K562 (cell line): ENCODE measurements at regions not wholly inside any gene's neighbourhood (a gene's known extent, or its start where the extent isn't known, plus 50 kb on each side); places are given as distances from the start of the nearest gene placed in this dataset.

ENCODE experiments used
- EZH2 ChIP-seq: IDR thresholded peaks from 2 replicates; pipeline ENCODE4 v1.6.1; 2012; ENCODE audit warnings: low read depth, mild to moderate bottlenecking, inconsistent platforms, low read length, borderline replicate concordance
- PCBP1 ChIP-seq: fragments of 200-400 bp; formaldehyde crosslinking; IDR thresholded peaks from 2 replicates; pipeline ENCODE4 v1.6.1; 2018; ENCODE audit warnings: mild to moderate bottlenecking, low read depth, low read length; ENCODE audit not compliant: poor library complexity, severe bottlenecking
- TAF1 ChIP-seq: IDR thresholded peaks from 2 replicates; pipeline ENCODE4 v1.6.1; 2011; ENCODE audit warnings: mild to moderate bottlenecking, low read length, moderate library complexity; ENCODE audit not compliant: insufficient read depth, control insufficient read depth, severe bottlenecking; ENCODE audit errors: extremely low read depth
- ZNF124 ChIP-seq: sonication (generic); formaldehyde crosslinking; IDR thresholded peaks from 2 replicates; pipeline ENCODE4 v1.8.1; 2022; ENCODE audit warnings: missing genetic modification reagents
- TF ChIP-seq, protein P1 (sequence below), 3 experiments: IDR thresholded peaks in 2 of 3; conservative IDR thresholded peaks in 1 of 3; 2 replicates each; pipeline ENCODE4 v1.5.1; 2011 to 2012; ENCODE audit warnings: low read length in 3 of 3, mild to moderate bottlenecking in 3 of 3, control low read depth in 2 of 3, improper control_type of control experiment in 1 of 3, inconsistent platforms in 1 of 3, low read depth in 1 of 3, mixed read lengths in 1 of 3, moderate library complexity in 1 of 3; ENCODE audit not compliant: insufficient read depth in 2 of 3
- TF ChIP-seq, protein P2 (sequence below): sonication (generic); formaldehyde crosslinking; IDR thresholded peaks from 2 replicates; pipeline ENCODE4 v1.8.0; 2022; ENCODE audit warnings: mild to moderate bottlenecking, missing genetic modification reagents, borderline replicate concordance
- TF ChIP-seq, protein P3 (sequence below): fragments of 250-450 bp; sonication (Bioruptor Pico); IDR thresholded peaks from 2 replicates; pipeline ENCODE4 v1.5.0; 2022; ENCODE audit warnings: mild to moderate bottlenecking

DNA sequence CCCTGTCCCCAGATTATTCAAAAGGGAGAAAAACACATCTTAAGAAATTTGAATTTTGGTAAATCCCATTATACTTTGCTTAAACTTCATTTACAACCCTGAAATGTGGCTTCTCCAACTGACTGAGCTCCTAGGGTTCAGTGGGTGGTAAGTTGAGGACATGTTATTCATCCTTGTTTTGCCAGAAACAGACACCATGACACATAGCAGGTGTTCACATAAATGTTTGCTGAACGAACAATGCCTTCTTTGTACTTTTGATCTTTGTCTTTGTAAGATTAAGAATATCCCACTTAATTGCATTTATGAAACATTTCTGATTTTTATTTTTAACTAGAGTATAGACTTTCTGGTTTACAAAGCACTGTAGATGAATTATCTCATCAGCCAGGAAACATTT, 209.7 kb downstream of the GPAM start:
- TF ChIP-seq, protein P1, sequence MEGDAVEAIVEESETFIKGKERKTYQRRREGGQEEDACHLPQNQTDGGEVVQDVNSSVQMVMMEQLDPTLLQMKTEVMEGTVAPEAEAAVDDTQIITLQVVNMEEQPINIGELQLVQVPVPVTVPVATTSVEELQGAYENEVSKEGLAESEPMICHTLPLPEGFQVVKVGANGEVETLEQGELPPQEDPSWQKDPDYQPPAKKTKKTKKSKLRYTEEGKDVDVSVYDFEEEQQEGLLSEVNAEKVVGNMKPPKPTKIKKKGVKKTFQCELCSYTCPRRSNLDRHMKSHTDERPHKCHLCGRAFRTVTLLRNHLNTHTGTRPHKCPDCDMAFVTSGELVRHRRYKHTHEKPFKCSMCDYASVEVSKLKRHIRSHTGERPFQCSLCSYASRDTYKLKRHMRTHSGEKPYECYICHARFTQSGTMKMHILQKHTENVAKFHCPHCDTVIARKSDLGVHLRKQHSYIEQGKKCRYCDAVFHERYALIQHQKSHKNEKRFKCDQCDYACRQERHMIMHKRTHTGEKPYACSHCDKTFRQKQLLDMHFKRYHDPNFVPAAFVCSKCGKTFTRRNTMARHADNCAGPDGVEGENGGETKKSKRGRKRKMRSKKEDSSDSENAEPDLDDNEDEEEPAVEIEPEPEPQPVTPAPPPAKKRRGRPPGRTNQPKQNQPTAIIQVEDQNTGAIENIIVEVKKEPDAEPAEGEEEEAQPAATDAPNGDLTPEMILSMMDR (IDR thresholded peaks at IDR 0.05 in 2 of 3, conservative IDR thresholded peaks at IDR 0.05 in 1 of 3; ENCODE audit: insufficient read depth in 2 of 3, low read depth in 1 of 3, low read length in 3 of 3) = no peak
- TF ChIP-seq ZNF124 (CRISPR knock-in tag) (no peak), PCBP1 (no peak), TAF1 (no peak), EZH2 (no peak)
- TF ChIP-seq, protein P2, sequence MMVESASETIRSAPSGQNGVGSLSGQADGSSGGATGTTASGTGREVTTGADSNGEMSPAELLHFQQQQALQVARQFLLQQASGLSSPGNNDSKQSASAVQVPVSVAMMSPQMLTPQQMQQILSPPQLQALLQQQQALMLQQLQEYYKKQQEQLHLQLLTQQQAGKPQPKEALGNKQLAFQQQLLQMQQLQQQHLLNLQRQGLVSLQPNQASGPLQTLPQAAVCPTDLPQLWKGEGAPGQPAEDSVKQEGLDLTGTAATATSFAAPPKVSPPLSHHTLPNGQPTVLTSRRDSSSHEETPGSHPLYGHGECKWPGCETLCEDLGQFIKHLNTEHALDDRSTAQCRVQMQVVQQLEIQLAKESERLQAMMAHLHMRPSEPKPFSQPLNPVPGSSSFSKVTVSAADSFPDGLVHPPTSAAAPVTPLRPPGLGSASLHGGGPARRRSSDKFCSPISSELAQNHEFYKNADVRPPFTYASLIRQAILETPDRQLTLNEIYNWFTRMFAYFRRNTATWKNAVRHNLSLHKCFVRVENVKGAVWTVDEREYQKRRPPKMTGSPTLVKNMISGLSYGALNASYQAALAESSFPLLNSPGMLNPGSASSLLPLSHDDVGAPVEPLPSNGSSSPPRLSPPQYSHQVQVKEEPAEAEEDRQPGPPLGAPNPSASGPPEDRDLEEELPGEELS (CRISPR knock-in tag) = no peak
- TF ChIP-seq, protein P3, sequence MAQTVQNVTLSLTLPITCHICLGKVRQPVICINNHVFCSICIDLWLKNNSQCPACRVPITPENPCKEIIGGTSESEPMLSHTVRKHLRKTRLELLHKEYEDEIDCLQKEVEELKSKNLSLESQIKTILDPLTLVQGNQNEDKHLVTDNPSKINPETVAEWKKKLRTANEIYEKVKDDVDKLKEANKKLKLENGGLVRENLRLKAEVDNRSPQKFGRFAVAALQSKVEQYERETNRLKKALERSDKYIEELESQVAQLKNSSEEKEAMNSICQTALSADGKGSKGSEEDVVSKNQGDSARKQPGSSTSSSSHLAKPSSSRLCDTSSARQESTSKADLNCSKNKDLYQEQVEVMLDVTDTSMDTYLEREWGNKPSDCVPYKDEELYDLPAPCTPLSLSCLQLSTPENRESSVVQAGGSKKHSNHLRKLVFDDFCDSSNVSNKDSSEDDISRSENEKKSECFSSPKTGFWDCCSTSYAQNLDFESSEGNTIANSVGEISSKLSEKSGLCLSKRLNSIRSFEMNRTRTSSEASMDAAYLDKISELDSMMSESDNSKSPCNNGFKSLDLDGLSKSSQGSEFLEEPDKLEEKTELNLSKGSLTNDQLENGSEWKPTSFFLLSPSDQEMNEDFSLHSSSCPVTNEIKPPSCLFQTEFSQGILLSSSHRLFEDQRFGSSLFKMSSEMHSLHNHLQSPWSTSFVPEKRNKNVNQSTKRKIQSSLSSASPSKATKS = no peak
